HG03571 (cell line): ENCODE measurements at regions not wholly inside any gene's neighbourhood (a gene's known extent, or its start where the extent isn't known, plus 50 kb on each side); places are given as distances from the start of the nearest gene placed in this dataset.

Source experiments
- ATAC-seq: cut with Tn5 transposase; IDR thresholded peaks from one replicate; pipeline ENCODE4 v1.9.1; 2021; ENCODE audit not compliant: unreplicated experiment

DNA sequence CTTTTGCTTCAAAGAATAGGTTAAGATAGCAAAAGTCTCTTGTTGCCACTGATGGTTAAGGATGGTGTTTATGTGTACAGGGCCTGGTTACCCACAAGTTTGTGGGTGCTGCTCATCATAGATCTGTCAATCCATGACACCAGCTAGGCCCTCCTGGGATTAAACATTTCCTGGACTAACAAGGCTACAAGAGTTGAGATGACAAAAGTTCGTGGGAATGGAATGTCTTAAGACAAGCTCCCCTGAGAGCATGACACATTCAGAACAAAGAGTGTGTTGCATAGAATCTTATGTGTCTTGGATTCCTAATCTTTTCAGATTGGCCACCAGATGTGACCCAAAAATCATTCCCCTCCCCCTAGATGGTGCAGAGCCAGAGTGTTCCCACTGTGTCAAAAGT is 592.5 kb upstream of the USP15 start:
- ATAC-seq: no peak

- no peak for ATAC-seq
These were observed 583.7 kb upstream of the USP15 start for GRCh38 chr12:61676520-61676919.

- no peak for ATAC-seq
These were observed 572.8 kb upstream of the USP15 start for GRCh38 chr12:61687407-61687806.

DNA sequence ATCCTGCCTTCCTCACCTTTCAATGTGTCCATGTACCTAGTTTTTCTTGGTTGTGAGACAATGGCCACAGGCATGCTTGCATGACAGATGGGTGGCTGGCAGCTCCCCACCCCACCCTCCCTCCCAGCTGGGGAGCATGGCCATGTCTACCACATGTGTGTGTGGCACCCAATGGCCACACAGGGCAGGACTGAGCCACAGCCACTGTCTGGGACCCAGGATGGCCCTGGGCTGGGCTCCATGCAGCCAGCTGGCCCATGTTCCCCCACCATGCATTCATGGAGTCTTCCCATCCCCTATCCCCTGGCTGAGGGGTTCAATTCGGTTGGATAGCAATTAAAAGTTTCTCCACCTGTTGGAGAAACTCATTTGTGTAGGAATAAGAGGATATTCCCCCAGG is 566.0 kb upstream of the USP15 start:
- no peak for ATAC-seq

GRCh38 chr12:61701471-61701870 is 558.7 kb upstream of the USP15 start:
- no peak for ATAC-seq

- ATAC-seq: no peak
These were observed 553.4 kb upstream of the USP15 start for GRCh38 chr12:61706783-61707182.

DNA sequence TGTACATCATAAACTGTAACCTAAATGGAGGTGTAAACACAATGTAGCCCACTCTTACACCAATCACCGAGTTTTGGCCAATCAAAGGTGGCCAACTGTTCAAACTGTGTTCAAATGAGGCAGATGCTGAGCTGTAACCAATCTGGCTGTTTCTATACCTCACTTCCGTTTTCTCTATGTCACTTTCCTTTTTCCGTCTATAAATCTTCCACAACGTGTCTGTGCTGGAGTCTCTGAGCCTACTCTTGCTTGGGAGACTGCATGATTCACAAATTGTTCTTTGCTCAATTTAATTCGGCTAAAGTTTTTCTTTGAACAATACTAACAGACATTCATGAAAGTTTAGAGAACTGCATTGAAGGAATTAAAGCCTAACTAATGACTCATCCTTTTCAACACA is 547.1 kb upstream of the USP15 start:
- no peak for ATAC-seq

DNA sequence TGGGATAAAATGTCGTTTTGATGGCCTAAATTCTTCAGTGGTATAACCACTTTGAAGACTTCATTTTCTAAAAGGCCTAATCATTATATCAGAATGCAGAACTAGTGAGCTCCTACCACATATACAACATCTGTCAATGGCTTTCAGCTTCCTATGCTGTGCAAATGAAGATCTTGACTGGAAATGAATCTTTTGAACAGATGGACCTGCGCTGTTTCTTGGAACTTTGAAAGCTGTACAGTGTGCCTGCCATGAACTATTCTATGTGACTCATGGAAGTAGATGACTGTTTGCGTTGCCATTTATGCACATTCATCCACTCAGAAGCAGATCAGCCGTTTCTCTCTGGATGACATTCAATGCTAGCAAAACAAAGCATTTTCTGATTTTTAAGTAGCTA is 542.2 kb upstream of the USP15 start:
- ATAC-seq: no peak

- no peak for ATAC-seq
These were observed 520.3 kb upstream of the USP15 start for GRCh38 chr12:61739925-61740324.

DNA sequence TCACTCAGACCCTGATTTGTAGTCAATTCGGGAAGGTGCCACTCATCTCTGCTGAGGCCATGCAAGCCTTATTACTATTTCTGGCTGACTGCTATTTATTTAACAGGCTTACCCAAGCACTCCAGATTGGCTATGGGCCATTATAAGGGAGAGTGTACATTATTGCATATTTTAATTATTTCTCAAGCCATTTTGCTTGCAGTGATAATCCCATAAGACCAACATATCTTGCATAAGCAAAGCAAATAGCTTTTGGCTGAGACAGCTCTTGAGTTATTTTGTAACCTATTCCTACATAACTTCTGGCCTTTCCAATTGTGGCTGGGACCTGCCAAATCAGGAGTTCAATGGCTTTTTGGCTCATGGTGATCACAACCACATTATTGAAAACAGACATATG is 509.6 kb upstream of the USP15 start:
- no peak for ATAC-seq

- no peak for ATAC-seq
These were observed 506.0 kb upstream of the USP15 start for GRCh38 chr12:61754214-61754613.

DNA sequence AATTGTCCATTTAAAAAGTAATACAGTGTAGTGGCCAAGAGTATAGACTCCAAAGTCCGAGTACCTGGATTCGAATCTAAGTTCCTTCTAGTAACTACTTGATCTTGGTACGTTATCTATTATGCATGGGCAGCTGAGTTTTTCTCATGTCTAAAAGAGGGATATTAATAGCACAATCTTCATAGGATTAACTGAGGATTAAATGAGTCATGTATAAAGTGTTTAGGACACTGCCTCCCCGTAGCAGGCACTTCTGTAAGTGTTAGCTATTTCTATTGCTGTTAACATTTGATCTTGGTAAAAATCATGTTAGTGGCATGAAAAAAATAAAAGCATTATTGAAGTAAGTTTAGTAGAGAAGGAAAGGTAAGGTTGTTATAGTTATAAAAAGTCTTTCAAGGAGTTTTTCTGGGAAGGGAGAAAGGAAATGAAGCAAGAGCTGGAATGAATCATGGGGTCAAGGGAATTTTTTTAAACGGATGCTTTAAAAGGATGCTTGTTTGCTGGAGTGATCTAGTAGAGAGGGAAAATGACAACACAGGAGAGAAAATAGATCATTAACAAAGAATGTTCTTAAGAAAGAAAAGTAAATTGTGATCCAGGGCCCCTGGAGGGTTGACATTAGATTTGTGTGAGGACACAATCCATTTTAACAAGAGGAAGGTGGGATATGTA is 502.2 kb upstream of the USP15 start:
- no peak for ATAC-seq

- no peak for ATAC-seq
These were observed 501.5 kb upstream of the USP15 start for GRCh38 chr12:61758661-61759060.

GRCh38 chr12:61765926-61766325 is 494.3 kb upstream of the USP15 start:
- ATAC-seq: no peak

DNA sequence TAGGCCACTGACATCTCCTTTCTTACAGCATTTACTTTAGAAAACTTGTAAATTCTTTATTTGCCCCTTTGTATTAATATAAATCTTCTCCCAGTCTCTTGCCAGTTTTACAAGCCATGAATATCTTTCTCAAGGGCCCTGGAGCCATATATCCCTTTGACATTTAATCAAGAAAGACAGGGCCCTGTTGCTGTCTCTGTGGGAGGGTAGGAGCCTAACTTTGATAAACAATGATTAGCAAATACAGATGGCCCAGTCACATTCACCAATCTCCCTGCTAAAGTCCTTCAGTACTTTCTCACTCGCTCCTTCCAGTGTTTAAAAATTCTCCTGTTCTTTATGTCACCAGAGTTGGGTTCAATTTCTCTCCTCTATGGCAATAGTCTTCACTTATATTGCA is 479.8 kb upstream of the USP15 start:
- no peak for ATAC-seq

GRCh38 chr12:61781021-61781581 is 479.1 kb upstream of the USP15 start:
- no peak for ATAC-seq

GRCh38 chr12:61796846-61797245 is 463.4 kb upstream of the USP15 start:
- ATAC-seq: no peak

DNA sequence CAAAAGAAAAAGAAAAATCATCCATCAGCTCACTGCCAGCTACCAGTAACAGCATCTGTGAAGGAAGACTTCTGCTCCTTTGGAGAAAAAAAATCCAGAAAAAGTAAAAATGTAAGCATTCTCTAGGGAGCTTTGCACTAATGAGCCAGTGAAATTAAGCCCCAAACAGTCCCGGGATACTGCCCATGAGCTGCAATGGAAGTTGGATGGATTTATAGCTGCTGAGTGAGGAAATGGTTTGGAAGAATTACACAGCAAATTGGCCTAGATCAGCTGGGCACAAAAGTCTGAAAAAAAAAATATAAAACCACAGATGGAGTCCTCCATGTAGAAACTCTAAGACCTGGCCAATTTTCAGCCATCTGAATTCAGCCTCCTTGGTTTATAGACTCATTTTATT is 462.9 kb upstream of the USP15 start:
- ATAC-seq: no peak

DNA sequence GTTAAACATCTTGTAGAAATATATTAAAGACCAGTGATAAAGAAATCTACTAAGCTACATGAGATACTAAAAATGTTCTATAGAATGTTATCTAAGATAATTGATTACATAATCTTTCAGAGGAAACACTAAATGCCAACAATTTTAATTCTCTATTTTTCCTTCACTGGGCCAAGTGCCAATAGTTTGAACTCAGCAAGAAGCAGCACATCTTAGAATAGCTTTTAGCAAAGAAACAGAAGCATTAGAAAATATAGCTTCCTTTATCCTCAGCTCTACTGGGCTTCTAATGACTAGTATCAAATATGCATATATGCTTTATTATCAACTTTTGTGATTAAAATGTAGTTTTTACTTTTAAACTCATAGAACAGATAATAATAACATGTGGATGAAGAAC is 461.4 kb upstream of the USP15 start:
- ATAC-seq: no peak

DNA sequence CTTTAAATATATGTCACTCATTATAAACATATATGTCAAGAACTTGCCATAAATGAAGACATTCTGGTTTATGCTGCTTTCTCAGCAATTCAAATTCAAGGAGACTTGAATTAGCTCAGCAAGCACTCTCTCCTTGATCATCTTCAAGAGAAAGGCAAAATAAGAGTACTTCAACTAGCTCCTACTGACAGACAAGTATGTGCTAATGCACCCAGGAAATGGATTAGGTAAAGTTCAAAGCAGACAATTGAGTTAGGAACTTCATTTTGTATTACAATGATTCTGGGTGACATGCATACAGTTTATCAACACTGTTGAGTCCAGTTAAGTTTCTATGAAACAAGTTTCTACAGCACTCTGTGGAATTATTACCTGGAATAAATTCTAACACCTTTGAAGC is 455.9 kb upstream of the USP15 start:
- ATAC-seq: no peak

DNA sequence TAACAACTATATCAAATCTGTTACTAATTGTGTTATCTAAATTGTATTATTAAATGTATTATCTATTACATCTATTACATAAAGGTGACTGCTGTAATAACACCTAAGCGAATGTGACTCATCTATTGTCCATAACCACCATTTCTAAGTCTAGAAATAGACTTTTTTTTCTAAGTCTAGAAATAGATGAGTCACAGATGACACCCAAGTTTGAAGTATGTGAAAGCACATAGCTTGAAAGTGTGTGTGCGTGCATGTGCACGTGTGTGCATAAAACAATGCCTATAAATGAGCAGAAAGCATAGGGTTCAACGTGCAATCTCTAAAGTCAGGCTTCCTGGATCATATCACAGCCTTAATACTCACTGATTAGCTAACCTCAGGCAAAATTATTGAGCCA is 451.3 kb upstream of the USP15 start:
- ATAC-seq: no peak

DNA sequence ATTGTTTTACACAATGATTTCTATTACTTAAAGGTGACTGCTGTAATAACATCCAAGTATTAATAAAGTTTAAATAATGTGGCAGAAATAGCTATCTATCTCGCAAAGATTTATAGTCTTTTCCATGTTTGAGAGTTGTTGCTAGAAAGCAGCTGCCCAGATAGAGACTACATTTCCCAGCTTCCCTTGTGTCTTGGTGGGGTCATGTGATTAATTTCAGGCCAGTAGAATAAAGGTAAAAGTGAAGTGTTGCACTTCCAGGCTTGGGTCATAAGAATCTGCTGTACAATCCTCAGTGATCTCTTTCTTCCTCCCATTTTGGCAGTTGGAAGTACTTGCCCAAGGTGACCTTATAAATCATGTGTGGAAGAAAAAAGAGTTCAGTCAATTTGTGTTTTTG is 449.7 kb upstream of the USP15 start:
- no peak for ATAC-seq

DNA sequence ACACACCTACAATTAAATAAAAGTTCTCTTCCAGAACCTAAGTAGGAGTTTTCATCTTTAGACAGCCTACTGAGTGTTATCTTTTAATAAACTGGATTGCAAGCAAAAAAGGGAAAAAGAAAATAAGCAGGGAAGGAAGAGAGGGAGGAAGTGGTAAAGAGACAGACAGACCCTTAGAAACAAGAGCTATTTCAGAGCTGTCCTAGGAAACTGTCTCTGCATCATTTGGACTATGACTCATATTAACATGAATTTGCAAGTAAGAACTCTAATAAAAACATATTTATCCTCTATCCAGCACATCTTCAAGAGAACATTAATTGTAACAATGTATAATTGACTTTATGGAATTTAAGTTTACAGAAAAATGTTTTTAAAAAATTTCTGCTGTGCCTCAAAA is 438.8 kb upstream of the USP15 start:
- no peak for ATAC-seq
